ENCODE measurements at regions not wholly inside any gene's neighbourhood (a gene's known extent, or its start where the extent isn't known, plus 50 kb on each side); places are given as distances from the start of the nearest gene placed in this dataset.
"Not testable (repeated sequence)": the region's sequence is repeated elsewhere in the genome, so short reads cannot be mapped to it uniquely, and the experiment has no call there.

DNA sequence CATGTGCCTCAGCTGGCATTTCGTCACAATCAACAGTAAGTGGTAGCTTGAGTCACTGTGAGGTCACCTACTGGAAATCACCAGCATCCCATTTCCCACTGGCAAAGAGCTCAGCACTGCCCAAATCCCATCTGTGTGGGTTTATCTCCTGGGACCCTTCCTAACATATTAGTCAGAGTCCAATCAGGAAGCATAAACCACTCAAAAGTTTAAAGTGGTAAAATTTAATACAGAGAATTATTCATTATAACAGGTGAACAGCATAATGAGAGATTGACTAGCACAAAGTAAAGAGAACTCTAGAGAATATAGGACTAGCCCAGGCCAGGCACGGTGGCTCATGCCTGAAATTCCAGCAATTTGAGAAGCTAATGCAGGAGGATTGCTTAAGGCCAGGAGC, 107.1 kb upstream of the TP53BP2 start:
- not testable (repeated sequence) for DNase-seq

DNA sequence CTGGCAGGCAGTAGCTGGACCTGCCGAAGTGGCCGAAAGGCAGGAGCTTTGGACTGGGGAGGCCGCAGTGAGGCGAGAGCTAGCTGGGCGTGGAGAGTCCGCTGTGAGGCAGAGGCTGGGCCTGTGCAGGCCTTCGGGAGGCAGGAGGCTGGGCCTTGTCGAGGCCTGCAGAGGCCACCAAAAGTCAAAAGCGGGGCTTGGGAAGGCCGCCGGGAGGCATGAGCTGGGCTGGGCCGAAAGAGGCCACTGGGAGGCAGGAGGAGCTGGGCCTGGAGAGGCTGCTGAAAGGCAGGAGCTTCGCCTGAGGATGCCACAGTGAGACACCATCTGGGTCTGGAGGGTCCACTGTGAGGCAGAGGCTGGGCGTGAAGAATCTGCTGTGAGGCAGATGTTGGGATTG, 105.8 kb upstream of the TP53BP2 start:
- not testable (repeated sequence) for DNase-seq

DNA sequence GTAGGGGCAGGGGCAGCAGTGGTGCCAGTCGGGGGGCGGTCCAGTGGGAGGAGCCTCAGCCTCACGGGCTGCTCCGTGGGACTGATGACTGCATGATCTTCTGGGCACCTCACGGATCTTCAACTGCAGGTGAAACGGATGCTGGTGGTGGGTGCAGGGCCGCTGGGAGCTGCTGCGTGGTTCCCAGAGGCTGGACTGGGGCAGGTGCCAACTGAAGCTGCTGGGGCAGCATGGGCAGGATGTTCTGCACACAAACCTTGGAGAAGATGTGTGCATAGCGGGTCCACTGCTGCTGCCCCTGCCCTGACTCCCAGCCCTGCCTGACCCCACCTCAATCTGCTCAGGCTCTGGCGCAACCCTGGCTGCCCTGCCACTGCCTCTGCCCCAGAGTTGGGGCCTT, 104.2 kb upstream of the TP53BP2 start:
- DNase-seq, result not testable (repeated sequence)

DNA sequence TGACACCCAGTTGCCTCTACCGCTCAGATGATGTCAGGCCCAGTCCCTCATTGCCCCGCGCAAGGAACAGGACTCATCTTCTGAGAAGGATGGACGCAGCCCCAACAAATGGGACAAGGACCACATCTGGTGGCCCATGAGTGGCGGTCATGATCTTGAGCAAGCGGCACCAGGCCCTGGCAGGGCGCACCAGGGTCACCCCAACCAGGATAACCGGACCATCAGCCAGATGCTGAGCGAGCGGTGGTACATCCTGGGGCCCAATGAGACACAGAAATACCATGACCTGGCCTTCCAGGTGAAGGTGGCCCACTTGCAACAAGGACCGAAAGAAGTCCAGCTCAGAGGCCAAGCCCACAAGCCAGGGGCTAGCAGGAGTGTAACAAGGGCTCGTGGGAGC, 102.3 kb upstream of the TP53BP2 start:
- DNase-seq, result not testable (repeated sequence)

DNA sequence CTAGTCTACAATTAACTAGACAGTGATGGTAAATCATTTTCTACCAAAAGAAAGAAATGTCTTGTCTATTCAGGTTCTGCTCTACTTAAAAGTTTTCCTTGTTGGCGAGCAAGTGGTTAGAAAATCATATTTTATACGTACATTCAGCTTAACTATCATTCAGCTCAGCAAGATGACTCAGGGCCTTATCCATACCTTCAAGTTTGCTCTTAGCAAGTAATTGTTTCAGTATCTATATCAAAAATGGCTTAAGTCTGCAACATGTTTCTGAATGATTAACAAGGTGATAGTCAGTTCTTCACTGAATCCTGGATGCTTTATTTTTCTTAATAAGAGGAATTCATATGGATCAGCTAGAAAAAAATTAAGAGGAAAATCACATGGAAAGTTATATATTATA, 90.8 kb upstream of the TP53BP2 start:
- not testable (repeated sequence) for DNase-seq

DNA sequence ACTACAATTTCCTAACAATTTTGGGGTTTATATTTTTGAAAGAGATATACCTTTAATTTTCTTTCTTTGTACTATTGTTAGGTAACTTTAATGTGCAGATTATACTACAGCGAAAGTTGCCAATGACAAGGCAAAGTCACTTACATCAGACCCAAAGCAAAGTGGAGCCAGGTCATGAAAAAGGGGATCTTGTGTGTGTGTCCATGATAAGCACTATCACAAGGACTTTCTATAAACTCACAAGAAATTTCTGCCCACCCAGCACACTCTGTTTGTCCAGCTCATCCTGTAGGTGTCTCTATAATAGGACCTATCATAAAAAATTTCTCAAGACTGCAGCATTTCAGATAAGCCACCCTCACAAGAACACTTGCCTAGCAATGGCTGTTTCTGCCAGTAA, 85.7 kb upstream of the TP53BP2 start:
- not testable (repeated sequence) for DNase-seq

DNA sequence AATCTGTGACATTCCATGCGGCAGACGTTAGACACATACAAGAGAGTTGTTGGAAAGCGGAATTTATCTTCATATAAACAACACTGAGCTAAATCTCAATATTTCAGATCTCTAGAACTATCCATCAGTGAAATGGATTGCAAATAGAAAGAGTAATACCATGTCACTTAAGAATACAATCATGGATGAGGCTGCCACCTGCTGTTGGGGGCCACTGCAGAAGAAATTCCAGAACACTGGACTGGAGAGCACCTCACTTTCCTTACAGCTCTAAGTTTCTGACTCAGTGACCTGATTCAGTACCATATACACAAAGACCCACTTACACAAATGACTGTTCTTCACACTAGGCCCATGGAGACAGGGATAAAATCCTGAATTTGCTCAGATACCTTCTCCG, 75.1 kb upstream of the TP53BP2 start:
- not testable (repeated sequence) for DNase-seq

DNA sequence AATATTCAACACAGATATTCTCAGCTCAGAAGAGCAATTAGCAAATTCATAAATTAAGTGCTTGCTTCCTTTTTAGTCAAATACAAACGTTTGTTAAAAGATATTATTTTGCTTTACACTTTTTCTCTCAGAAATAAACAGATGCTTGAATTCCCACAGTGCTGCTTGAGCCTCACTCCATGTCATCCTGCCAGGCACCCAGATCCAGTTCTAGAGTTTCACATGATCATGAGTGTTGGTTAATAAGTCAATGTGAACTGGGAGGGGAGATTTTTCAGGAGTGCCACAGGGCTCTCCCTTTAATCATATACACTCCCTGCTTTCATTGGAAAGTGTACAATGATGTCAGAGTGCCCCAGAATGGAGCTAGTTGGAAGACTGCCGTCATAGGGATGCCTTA, 69.7 kb upstream of the TP53BP2 start:
- DNase-seq, result not testable (repeated sequence)

DNA sequence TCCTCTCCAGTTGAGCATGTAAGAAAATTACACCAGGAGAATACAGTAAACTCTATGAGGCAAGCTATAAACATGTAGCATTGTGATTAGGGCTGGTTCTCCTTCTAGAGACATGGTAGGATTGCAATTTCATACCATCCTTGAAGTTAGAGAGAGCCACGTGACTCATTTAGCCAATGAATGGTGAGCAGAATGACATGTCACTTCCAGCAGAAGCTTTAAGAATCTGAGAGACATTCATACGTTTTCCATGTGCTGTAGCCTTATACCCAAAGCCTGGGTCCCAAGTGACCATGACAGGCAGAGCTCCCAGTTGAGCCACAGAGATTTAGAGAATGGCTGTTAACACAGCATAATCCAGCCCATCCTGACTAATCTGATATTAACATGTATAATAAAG, 68.0 kb upstream of the TP53BP2 start:
- not testable (repeated sequence) for DNase-seq

DNA sequence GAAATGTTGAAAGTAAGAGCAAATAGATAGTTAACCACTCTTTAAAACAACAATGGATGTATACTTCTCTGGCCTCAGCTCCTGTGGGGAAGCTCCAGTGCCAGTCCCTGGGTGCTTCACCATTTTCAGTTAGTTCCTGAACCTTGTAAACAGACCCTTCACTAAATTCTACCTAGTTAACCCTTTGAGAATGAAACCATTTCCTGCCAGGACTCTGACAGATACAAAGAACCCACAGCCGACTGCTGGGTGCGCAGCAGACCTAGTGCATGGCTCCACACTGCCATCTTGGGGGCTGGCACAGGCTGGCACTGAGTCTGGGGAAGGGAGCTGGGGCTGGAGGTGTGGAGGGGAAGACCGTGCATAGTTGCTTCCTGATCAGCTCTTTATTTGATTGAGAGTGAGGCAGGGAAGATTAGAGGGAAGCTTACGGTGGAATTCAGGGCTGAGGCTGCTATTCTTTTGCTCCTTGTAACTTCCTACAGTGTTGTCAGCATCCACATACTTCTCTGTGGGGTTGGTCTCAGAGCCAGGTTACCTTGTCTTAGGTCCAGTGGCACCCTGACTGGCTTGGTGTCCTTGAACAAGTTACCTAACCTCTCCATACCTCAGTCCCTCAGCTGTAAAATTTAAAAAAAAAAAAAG, 62.3 kb upstream of the TP53BP2 start:
- DNase-seq, result peak; percentile 39 to 42

DNA sequence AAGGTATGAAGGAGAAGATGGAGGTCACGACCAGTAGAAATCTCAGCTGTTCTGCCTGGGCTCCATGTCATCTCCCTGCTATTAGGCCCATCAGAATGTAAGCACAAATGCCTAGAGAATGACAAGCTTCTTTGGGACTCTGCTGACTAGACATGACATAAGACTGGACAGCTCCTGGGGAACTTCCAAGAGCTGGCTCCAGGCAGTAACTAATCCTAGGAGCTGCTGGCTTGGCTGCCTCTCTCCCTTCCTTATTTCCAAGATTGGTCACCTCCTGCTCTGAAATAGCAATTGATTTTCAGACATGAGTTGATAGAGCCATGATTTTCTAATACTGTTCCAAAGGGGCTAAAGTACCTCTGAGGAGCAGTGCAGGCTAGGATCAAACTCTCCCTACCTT, 57.5 kb upstream of the TP53BP2 start:
- not testable (repeated sequence) for DNase-seq

DNA sequence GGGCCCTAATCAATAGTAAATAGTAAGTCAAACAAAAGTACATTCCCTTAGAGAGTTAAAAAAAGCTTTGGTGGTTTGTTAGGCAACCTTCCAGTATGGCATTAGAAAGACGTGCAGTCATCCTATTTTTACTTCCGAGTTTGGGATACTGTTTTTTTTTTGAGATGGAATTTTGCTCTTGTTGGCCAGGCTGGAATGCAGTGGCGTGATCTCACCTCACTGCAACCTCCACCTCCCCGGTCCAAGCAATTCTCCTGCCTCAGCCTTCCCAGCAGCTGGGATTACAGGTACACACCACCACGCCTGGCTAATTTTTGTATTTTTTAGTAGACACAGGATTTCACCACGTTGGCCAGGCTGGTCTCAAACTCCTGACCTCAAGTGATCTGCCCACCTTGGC, 54.0 kb upstream of the TP53BP2 start:
- DNase-seq, result not testable (repeated sequence)

DNA sequence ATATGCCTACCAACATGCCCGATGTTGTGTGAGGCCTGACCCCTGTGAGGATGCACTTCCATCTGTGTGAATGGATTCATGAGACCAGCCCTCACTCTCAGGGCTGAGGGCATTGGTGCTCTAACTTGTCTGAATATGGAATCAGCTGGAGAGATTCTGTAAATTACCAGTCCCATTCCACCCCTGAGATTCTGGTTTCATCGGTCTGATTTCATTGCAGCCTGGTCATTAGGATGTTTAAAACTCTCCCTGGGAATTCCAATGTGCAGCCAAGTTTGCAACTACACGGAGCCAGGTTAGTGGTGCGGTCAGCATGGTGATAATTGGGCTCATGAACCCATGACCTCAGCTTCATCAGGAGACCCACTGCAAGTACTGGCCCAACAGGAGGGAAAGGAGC, 51.4 kb upstream of the TP53BP2 start:
- not testable (repeated sequence) for DNase-seq

DNA sequence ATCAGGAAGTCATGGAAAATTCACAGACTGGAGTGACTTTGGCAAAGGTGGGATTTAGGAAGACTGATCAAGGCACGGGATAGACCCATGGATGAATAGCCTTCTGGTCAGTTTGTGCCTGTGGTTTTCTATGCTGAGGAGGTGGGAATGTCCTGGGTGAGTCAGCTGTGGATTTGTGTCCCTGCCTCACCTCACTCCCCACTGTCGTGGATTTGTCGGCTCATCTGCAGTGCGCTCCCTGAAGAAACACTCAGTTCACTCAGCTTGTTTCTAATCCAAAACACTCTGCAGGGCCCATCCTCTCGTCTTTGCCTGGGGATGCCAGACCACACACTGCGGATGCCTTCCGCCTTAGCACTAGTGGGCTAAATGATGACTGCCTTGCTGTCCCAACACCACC, 50.2 kb upstream of the TP53BP2 start:
- DNase-seq, result not testable (repeated sequence)

Data from activated T-cell treated with anti-CD3 and anti-CD28 coated beads, Interleukin-2, amount 50 U/mL, for 48 hours (primary cell).